GM10266 (cell line): ENCODE measurements at regions not wholly inside any gene's neighbourhood (a gene's known extent, or its start where the extent isn't known, plus 50 kb on each side); places are given as distances from the start of the nearest gene placed in this dataset.

Experiments
- DNase-seq: peaks from one replicate; pipeline ENCODE4 v3.0.0; 2012; ENCODE audit errors: extremely low spot score
- TF ChIP-seq, protein P1 (sequence below): IDR thresholded peaks from 2 replicates; pipeline ENCODE4 v1.5.1; 2012; ENCODE audit warnings: mild to moderate bottlenecking, low read depth; ENCODE audit not compliant: control insufficient read depth, insufficient read depth; ENCODE audit errors: missing control alignments

DNA sequence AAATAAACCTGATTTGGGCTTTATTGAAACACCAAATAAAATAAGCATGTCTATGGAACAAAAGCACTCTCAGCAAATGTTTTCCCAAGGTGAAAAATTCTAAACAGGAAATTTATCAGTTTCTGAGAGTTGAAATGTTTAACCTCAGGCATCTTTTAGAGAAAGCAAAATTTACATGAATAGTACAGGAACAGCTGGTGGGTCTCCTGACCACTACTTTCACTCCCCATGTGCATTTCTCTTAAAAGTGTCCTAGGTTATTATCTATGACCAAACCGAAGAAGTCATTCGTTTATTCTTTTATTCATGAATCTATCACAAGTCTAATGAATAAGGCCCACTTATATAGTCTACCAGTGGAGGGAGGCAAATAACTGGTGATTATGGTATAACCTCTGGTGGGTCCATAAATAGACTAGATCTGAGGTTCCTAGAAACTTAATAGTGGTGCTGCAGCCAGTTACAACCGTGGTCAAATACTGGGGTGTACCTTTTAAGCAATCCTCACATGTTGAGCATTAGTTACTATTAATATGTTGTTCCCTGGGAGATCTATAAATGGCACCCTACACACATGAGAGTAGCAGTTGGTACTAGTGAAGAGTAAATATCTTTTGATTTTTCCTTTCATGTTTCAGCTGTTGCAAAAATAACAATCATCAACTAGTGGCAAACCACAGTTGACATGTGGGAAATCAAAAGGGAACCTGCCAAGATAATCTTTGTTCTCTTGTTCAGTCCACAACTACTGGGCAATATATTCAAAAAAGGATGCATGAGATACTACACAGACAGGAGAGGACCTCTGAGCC, 169.3 kb upstream of the STAC start:
- TF ChIP-seq, protein P1, sequence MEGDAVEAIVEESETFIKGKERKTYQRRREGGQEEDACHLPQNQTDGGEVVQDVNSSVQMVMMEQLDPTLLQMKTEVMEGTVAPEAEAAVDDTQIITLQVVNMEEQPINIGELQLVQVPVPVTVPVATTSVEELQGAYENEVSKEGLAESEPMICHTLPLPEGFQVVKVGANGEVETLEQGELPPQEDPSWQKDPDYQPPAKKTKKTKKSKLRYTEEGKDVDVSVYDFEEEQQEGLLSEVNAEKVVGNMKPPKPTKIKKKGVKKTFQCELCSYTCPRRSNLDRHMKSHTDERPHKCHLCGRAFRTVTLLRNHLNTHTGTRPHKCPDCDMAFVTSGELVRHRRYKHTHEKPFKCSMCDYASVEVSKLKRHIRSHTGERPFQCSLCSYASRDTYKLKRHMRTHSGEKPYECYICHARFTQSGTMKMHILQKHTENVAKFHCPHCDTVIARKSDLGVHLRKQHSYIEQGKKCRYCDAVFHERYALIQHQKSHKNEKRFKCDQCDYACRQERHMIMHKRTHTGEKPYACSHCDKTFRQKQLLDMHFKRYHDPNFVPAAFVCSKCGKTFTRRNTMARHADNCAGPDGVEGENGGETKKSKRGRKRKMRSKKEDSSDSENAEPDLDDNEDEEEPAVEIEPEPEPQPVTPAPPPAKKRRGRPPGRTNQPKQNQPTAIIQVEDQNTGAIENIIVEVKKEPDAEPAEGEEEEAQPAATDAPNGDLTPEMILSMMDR, result no peak
- no peak for DNase-seq

DNA sequence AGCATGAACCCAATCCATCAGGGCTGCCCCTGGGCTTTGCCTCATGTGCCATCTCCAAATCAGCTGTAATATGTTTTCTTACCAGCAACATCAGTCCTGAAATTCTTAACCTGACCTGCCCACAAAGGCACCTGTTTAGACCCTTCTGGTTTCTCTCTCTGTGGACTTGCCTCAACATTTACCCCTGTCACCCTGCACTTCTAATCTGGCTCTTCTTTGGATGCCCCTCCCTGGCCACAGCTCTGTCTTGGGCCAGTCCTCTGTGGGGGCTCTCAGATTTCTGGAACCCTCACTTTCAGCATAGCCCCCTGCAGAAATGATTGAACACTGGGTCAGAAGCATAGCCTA, 168.7 kb upstream of the STAC start:
- TF ChIP-seq, protein P1, result no peak
- no peak for DNase-seq

DNA sequence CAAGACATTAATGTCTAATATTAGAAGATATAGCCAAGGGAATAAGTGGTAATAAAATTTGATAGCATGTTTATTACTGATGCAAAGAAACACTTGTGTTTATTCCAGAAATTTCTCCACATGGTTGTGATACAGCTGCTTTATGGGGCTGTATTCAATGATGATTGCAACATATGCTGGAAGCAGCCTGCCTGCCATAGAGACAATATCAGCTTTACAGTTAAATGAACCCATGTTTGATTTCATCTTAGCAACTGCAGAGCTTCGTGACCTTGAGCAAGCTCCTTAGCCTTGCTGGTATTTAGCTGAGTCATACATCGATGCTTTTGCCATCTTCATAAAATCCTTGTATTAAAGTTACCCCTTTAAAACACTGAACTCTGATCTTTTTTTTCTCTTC, 168.1 kb upstream of the STAC start:
- no peak for DNase-seq
- TF ChIP-seq, protein P1, result no peak

DNA sequence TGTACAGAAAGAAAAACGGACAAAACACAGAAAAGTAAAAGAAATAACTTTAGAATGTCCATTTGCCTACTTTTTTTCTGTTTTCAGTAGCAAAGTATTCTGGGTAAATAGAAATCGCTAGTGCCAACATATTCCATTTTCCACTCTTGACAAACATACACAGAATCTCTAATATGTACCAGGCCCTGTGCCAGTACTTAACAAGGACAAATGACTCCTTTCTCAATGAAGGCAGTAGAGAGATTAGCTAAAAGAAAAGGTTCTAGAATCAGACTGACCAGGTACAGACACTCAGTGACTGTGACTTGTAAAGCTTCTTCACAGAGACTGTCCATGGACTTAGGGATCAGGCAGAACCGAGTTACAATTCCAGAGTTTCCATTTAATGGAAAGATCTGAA, 165.8 kb upstream of the STAC start:
- no peak for DNase-seq
- TF ChIP-seq, protein P1, result no peak

DNA sequence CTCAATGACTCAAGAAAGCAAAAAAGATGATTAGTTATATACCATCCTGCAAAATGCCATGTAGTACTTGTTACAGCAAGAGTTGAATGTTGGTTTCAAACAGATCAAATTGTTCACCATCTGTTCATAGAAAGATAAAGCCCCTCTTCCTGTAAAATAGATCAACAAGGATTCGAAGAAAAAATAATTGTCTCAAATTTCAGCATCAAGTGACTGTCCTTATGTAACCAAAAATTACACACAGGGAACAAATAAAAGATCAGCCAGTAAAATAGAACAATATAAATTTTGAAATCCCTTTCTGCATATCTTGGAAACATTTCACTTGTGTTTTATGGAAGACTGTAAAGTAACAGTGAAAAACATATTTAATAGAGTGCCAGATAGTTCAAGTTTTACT, 165.1 kb upstream of the STAC start:
- TF ChIP-seq, protein P1, result no peak
- DNase-seq, result no peak

DNA sequence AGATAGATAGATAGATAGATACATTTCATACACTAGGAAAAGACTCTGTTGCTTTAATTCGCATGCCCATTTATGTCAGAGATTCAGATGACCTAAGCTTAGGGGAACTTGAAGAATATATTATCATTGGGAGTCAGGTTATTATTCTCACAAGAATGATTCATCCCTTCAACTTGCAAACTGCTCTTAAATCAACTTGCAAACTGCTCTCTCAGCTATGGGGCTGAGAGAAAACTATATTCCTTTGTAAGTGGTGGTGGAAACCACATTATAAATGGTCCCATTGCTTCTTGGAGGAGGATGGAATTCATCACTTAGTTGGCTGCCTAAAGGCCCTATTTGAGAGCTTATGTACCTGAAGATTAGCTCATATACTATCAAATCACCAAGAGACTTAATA, 160.9 kb upstream of the STAC start:
- no peak for DNase-seq
- TF ChIP-seq, protein P1, result no peak

DNA sequence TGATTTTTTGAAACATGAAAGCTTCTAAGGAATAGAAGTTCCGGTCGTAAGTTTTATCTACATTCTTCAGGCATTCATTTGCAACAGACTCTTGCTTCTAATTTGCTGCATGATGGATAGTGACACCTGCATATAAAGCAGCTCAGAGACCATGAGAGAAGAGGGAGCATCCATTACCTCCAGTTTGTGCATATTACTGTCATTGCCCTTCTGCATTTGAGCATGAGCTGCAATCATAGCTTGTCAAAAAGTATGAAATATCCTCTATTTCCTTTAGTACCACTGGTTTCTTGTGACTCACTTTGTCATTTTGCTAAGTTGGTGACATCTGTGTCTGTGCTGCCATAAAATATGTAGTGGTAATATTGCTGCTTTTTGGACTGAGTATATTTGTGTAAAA, 160.1 kb upstream of the STAC start:
- no peak for DNase-seq

More for the DNA sequence above, 160.1 kb upstream of the STAC start:
- TF ChIP-seq, protein P1, result no peak
